ENCODE measurements at regions not wholly inside any gene's neighbourhood (a gene's known extent, or its start where the extent isn't known, plus 50 kb on each side); places are given as distances from the start of the nearest gene placed in this dataset.

- TF ChIP-seq CREB1 (CRISPR knock-in tag; IDR thresholded peaks at IDR 0.05): no peak
- TF ChIP-seq, protein P1, sequence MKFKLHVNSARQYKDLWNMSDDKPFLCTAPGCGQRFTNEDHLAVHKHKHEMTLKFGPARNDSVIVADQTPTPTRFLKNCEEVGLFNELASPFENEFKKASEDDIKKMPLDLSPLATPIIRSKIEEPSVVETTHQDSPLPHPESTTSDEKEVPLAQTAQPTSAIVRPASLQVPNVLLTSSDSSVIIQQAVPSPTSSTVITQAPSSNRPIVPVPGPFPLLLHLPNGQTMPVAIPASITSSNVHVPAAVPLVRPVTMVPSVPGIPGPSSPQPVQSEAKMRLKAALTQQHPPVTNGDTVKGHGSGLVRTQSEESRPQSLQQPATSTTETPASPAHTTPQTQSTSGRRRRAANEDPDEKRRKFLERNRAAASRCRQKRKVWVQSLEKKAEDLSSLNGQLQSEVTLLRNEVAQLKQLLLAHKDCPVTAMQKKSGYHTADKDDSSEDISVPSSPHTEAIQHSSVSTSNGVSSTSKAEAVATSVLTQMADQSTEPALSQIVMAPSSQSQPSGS (CRISPR knock-in tag; IDR thresholded peaks at IDR 0.05; ENCODE audit: borderline replicate concordance, low read depth): no peak
- no peak for TF ChIP-seq ESRRA (CRISPR knock-in tag; IDR thresholded peaks at IDR 0.05; ENCODE audit: borderline replicate concordance)
- TF ChIP-seq MXD4 (CRISPR knock-in tag; IDR thresholded peaks at IDR 0.05; ENCODE audit: borderline replicate concordance): no peak
- TF ChIP-seq USF2 (CRISPR knock-in tag; IDR thresholded peaks at IDR 0.05): no peak
- TF ChIP-seq, protein P2, sequence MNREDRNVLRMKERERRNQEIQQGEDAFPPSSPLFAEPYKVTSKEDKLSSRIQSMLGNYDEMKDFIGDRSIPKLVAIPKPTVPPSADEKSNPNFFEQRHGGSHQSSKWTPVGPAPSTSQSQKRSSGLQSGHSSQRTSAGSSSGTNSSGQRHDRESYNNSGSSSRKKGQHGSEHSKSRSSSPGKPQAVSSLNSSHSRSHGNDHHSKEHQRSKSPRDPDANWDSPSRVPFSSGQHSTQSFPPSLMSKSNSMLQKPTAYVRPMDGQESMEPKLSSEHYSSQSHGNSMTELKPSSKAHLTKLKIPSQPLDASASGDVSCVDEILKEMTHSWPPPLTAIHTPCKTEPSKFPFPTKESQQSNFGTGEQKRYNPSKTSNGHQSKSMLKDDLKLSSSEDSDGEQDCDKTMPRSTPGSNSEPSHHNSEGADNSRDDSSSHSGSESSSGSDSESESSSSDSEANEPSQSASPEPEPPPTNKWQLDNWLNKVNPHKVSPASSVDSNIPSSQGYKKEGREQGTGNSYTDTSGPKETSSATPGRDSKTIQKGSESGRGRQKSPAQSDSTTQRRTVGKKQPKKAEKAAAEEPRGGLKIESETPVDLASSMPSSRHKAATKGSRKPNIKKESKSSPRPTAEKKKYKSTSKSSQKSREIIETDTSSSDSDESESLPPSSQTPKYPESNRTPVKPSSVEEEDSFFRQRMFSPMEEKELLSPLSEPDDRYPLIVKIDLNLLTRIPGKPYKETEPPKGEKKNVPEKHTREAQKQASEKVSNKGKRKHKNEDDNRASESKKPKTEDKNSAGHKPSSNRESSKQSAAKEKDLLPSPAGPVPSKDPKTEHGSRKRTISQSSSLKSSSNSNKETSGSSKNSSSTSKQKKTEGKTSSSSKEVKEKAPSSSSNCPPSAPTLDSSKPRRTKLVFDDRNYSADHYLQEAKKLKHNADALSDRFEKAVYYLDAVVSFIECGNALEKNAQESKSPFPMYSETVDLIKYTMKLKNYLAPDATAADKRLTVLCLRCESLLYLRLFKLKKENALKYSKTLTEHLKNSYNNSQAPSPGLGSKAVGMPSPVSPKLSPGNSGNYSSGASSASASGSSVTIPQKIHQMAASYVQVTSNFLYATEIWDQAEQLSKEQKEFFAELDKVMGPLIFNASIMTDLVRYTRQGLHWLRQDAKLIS (CRISPR knock-in tag; IDR thresholded peaks at IDR 0.05; ENCODE audit: borderline replicate concordance): no peak
- TF ChIP-seq, protein P3, sequence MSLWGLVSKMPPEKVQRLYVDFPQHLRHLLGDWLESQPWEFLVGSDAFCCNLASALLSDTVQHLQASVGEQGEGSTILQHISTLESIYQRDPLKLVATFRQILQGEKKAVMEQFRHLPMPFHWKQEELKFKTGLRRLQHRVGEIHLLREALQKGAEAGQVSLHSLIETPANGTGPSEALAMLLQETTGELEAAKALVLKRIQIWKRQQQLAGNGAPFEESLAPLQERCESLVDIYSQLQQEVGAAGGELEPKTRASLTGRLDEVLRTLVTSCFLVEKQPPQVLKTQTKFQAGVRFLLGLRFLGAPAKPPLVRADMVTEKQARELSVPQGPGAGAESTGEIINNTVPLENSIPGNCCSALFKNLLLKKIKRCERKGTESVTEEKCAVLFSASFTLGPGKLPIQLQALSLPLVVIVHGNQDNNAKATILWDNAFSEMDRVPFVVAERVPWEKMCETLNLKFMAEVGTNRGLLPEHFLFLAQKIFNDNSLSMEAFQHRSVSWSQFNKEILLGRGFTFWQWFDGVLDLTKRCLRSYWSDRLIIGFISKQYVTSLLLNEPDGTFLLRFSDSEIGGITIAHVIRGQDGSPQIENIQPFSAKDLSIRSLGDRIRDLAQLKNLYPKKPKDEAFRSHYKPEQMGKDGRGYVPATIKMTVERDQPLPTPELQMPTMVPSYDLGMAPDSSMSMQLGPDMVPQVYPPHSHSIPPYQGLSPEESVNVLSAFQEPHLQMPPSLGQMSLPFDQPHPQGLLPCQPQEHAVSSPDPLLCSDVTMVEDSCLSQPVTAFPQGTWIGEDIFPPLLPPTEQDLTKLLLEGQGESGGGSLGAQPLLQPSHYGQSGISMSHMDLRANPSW (CRISPR knock-in tag; conservative IDR thresholded peaks at IDR 0.05; ENCODE audit: low read depth): no peak
- no peak for TF ChIP-seq CTCF (IDR thresholded peaks at IDR 0.05)
- no peak for TF ChIP-seq NR2C2 (CRISPR knock-in tag; IDR thresholded peaks at IDR 0.05)
- no peak for TF ChIP-seq NFYB (CRISPR knock-in tag; conservative IDR thresholded peaks at IDR 0.05; ENCODE audit: low read depth)
- TF ChIP-seq ZBTB21 (CRISPR knock-in tag; IDR thresholded peaks at IDR 0.05; ENCODE audit: borderline replicate concordance): no peak
- TF ChIP-seq E2F4 (CRISPR knock-in tag; IDR thresholded peaks at IDR 0.05; ENCODE audit: borderline replicate concordance, low read depth): no peak
Observed at GRCh38 chr10:75294031-75294437, 58.3 kb upstream of the COMTD1 start.
